ENCODE measurements at regions not wholly inside any gene's neighbourhood (a gene's known extent, or its start where the extent isn't known, plus 50 kb on each side); places are given as distances from the start of the nearest gene placed in this dataset.

GRCh38 chr12:82121545-82121944 lies 236.6 kb downstream of the CCDC59 start:
- no peaks in the 10 kb centered on the region for H3K9me3 ChIP-seq (ENCODE audit: control insufficient read depth, insufficient read depth, low read depth, low read length)
- DNase-seq (ENCODE audit: low read depth, low spot score) (no peak), ATAC-seq (no peak)
- no peaks in the 10 kb centered on the region for H3K36me3 ChIP-seq (ENCODE audit: control insufficient read depth, insufficient read depth, low read length)
- BruUV-seq (replicated peaks), result no TSS peak
- H3K4me1 ChIP-seq (ENCODE audit: control insufficient read depth, insufficient read depth, low read length), result no peaks in the 10 kb centered on the region
- H3K4me3 ChIP-seq (ENCODE audit: low read depth in 2 of 2, low read length in 2 of 2), result no peak overlapping the region
- no peak overlapping the region for H3K27ac ChIP-seq (ENCODE audit: low read length)
- ChIA-PET CTCF (no interaction called here), POLR2A (no interaction called here)
- intact Hi-C loops (cut with micrococcal nuclease; ENCODE audit: unreplicated experiment) (no loop called here), in situ Hi-C loops (cut with HindIII; ENCODE audit: low pct_unique_long_range_greater_than_20kb, low sequenced_read_pairs) (no loop called here)
- TF ChIP-seq SIN3A (IDR thresholded peaks at IDR 0.05; ENCODE audit: borderline replicate concordance, insufficient read depth, low read depth, low read length), result no peak
- TF ChIP-seq REST (IDR thresholded peaks at IDR 0.05; ENCODE audit: insufficient read depth in 1 of 2, low read depth in 2 of 2, low read length in 1 of 2), result no peak
- no peak for TF ChIP-seq TCF7L2 (IDR thresholded peaks at IDR 0.05; ENCODE audit: low read depth, low read length)
- TF ChIP-seq CTCF (IDR thresholded peaks at IDR 0.05), result no peak
- TF ChIP-seq POLR2AphosphoS5 (IDR thresholded peaks at IDR 0.05; ENCODE audit: low read depth, low read length), result no peak
- no peaks in the 10 kb centered on the region for H3K27me3 ChIP-seq (ENCODE audit: control insufficient read depth, insufficient read depth, low read length)

- DNase-seq (ENCODE audit: low read depth, low spot score), result no peak
- no peak for TF ChIP-seq REST (IDR thresholded peaks at IDR 0.05; ENCODE audit: insufficient read depth in 1 of 2, low read depth in 2 of 2, low read length in 1 of 2)
- TF ChIP-seq POLR2AphosphoS5 (IDR thresholded peaks at IDR 0.05; ENCODE audit: low read depth, low read length), result no peak
- TF ChIP-seq SIN3A (IDR thresholded peaks at IDR 0.05; ENCODE audit: borderline replicate concordance, insufficient read depth, low read depth, low read length), result no peak
- TF ChIP-seq TCF7L2 (IDR thresholded peaks at IDR 0.05; ENCODE audit: low read depth, low read length), result no peak
- no peak for TF ChIP-seq CTCF (IDR thresholded peaks at IDR 0.05)
- Histone ChIP-seq H3K4me1 (ENCODE audit: control insufficient read depth, insufficient read depth, low read length) (no peaks in the 10 kb centered on the region), H3K9me3 (ENCODE audit: control insufficient read depth, insufficient read depth, low read depth, low read length) (no peaks in the 10 kb centered on the region), H3K27ac (ENCODE audit: low read length) (no peak overlapping the region), H3K4me3 (ENCODE audit: low read depth in 2 of 2, low read length in 2 of 2) (no peak overlapping the region), H3K27me3 (ENCODE audit: control insufficient read depth, insufficient read depth, low read length) (no peaks in the 10 kb centered on the region), H3K36me3 (ENCODE audit: control insufficient read depth, insufficient read depth, low read length) (no peaks in the 10 kb centered on the region)
- POLR2A ChIA-PET, result no interaction called here
- intact Hi-C loops (cut with micrococcal nuclease; ENCODE audit: unreplicated experiment), result no loop called here
- in situ Hi-C loops (cut with HindIII; ENCODE audit: low pct_unique_long_range_greater_than_20kb, low sequenced_read_pairs), result no loop called here
- no peak for ATAC-seq
- CTCF ChIA-PET, result no interaction called here
- no TSS peak for BruUV-seq (replicated peaks)
Observed at GRCh38 chr12:82120901-82121300, 237.3 kb downstream of the CCDC59 start.
